Type B pancreatic cell (in vitro differentiated cells): ENCODE measurements at regions not wholly inside any gene's neighbourhood (a gene's known extent, or its start where the extent isn't known, plus 50 kb on each side); places are given as distances from the start of the nearest gene placed in this dataset.

Experiments used
- DNase-seq: peaks from one replicate; pipeline ENCODE4 v3.0.0; 2021; ENCODE audit warnings: mixed read lengths; ENCODE audit not compliant: unreplicated experiment; ENCODE audit errors: extremely low spot score
- H3K27ac Mint-ChIP-seq: 2 replicates; pipeline ENCODE4 v1.8.0; 2021; ENCODE audit warnings: mild to moderate bottlenecking, mixed read lengths
- H3K27me3 Mint-ChIP-seq: 2 replicates; pipeline ENCODE4 v1.8.0; 2021; ENCODE audit warnings: mixed read lengths
- H3K36me3 Mint-ChIP-seq: 2 replicates; pipeline ENCODE4 v1.8.0; 2021; ENCODE audit warnings: mixed read lengths
- H3K4me1 Mint-ChIP-seq: one replicate; pipeline ENCODE4 v1.8.0; 2021; ENCODE audit warnings: mixed read lengths; ENCODE audit not compliant: unreplicated experiment
- H3K4me3 Mint-ChIP-seq: 2 replicates; pipeline ENCODE4 v1.8.0; 2021; ENCODE audit warnings: mild to moderate bottlenecking, mixed read lengths
- H3K9me3 Mint-ChIP-seq: 2 replicates; pipeline ENCODE4 v1.8.0; 2021; ENCODE audit warnings: mixed read lengths
- TF ChIP-seq, protein P1 (sequence below): fragments of 200-600 bp; sonication (generic); conservative IDR thresholded peaks from 2 replicates; pipeline ENCODE4 v1.5.0; 2021; ENCODE audit warnings: antibody characterized with exemption, mild to moderate bottlenecking

GRCh38 chr1:239700667-239701066, 314.3 kb downstream of the CHRM3 start:
- no peaks in the 10 kb centered on the region for H3K36me3 Mint-ChIP-seq
- peaks cover 18% of the 10 kb centered on the region for H3K27me3 Mint-ChIP-seq
- TF ChIP-seq, protein P1, sequence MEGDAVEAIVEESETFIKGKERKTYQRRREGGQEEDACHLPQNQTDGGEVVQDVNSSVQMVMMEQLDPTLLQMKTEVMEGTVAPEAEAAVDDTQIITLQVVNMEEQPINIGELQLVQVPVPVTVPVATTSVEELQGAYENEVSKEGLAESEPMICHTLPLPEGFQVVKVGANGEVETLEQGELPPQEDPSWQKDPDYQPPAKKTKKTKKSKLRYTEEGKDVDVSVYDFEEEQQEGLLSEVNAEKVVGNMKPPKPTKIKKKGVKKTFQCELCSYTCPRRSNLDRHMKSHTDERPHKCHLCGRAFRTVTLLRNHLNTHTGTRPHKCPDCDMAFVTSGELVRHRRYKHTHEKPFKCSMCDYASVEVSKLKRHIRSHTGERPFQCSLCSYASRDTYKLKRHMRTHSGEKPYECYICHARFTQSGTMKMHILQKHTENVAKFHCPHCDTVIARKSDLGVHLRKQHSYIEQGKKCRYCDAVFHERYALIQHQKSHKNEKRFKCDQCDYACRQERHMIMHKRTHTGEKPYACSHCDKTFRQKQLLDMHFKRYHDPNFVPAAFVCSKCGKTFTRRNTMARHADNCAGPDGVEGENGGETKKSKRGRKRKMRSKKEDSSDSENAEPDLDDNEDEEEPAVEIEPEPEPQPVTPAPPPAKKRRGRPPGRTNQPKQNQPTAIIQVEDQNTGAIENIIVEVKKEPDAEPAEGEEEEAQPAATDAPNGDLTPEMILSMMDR: no peak
- no peaks in the 10 kb centered on the region for H3K9me3 Mint-ChIP-seq
- H3K4me1 Mint-ChIP-seq: no peaks in the 10 kb centered on the region
- H3K27ac Mint-ChIP-seq: no peak overlapping the region
- no peak for DNase-seq
- H3K4me3 Mint-ChIP-seq: no peak overlapping the region

GRCh38 chr1:239703075-239703474, 316.7 kb downstream of the CHRM3 start:
- Mint-ChIP-seq H3K36me3 (no peaks in the 10 kb centered on the region), H3K4me1 (no peaks in the 10 kb centered on the region), H3K9me3 (no peaks in the 10 kb centered on the region), H3K27me3 (peaks cover 15% of the 10 kb centered on the region), H3K4me3 (no peak overlapping the region), H3K27ac (no peak overlapping the region)
- no peak for DNase-seq
- TF ChIP-seq, protein P1: no peak

GRCh38 chr1:239706245-239706892, 320.0 kb downstream of the CHRM3 start:
- H3K4me1 Mint-ChIP-seq: no peaks in the 10 kb centered on the region
- TF ChIP-seq, protein P1: no peak
- H3K27ac Mint-ChIP-seq: no peak overlapping the region
- peaks cover 11% of the 10 kb centered on the region for H3K27me3 Mint-ChIP-seq
- DNase-seq: no peak
- no peaks in the 10 kb centered on the region for H3K36me3 Mint-ChIP-seq
- H3K9me3 Mint-ChIP-seq: no peaks in the 10 kb centered on the region
- H3K4me3 Mint-ChIP-seq: no peak overlapping the region

- peaks cover 11% of the 10 kb centered on the region for H3K27me3 Mint-ChIP-seq
- H3K4me3 Mint-ChIP-seq: no peak overlapping the region
- no peak for DNase-seq
- TF ChIP-seq, protein P1: no peak
- no peak overlapping the region for H3K27ac Mint-ChIP-seq
- H3K9me3 Mint-ChIP-seq: no peaks in the 10 kb centered on the region
- no peaks in the 10 kb centered on the region for H3K36me3 Mint-ChIP-seq
- no peaks in the 10 kb centered on the region for H3K4me1 Mint-ChIP-seq
Measured at GRCh38 chr1:239707615-239708014, 321.2 kb downstream of the CHRM3 start.

DNA sequence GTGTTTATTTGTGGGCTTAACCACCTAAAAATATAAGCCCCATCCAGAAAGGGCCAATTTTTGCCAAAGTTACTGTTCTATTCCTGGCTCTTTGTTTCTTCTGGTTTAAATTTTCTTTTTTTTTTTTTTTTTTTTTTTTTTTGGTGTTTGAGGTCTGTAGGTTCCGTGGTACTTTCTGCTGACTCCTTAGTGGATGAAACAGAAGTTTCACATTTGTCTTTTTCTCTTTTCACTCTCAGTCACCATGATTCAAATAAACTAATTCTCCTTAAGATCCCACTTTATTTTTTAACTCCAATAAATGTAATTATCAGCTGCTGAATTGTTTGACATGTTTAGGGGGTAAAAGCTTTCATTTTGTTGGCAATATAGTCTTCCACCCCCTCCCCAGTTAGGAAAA, 322.3 kb downstream of the CHRM3 start:
- no peaks in the 10 kb centered on the region for H3K9me3 Mint-ChIP-seq
- no peaks in the 10 kb centered on the region for H3K36me3 Mint-ChIP-seq
- no peaks in the 10 kb centered on the region for H3K4me1 Mint-ChIP-seq
- peaks cover 17% of the 10 kb centered on the region for H3K27me3 Mint-ChIP-seq
- no peak overlapping the region for H3K27ac Mint-ChIP-seq
- TF ChIP-seq, protein P1: no peak
- no peak overlapping the region for H3K4me3 Mint-ChIP-seq
- no peak for DNase-seq

- Mint-ChIP-seq H3K36me3 (no peaks in the 10 kb centered on the region), H3K4me3 (no peak overlapping the region), H3K4me1 (no peaks in the 10 kb centered on the region), H3K9me3 (no peaks in the 10 kb centered on the region), H3K27ac (no peak overlapping the region), H3K27me3 (peaks cover 15% of the 10 kb centered on the region)
- TF ChIP-seq, protein P1: no peak
- no peak for DNase-seq
Measured at GRCh38 chr1:239711768-239712167, 325.4 kb downstream of the CHRM3 start.
